CD14-positive monocyte (primary cell): ENCODE measurements at regions not wholly inside any gene's neighbourhood (a gene's known extent, or its start where the extent isn't known, plus 50 kb on each side); places are given as distances from the start of the nearest gene placed in this dataset.

Experiments
- DNase-seq, 3 donors: peaks; one replicate each; pipeline ENCODE4 v3.0.0-alpha.2; 2011 to 2022
- H2AFZ ChIP-seq: 2 replicates; pipeline ENCODE4 v1.6.0; 2012; ENCODE audit warnings: mild to moderate bottlenecking, low read depth, low read length, inconsistent platforms; ENCODE audit not compliant: insufficient read depth, poor library complexity, severe bottlenecking
- H3K27ac ChIP-seq, 2 donors: 1 replicate in 1 of 2; 2 replicates in 1 of 2; pipeline ENCODE4 v1.5.1; 2012 to 2013; ENCODE audit warnings: low read length in 2 of 2, control low read depth in 1 of 2, inconsistent platforms in 1 of 2, low read depth in 1 of 2, mild to moderate bottlenecking in 1 of 2
- H3K27me3 ChIP-seq, 2 donors: one replicate each; pipeline versions ENCODE4 v1.6.0 to v1.6.1; 2011 to 2013; ENCODE audit warnings: low read length in 2 of 2; ENCODE audit not compliant: control insufficient read depth in 2 of 2, insufficient read depth in 2 of 2
- H3K36me3 ChIP-seq, 2 donors: replicated peaks in 1 of 2; 1 replicate in 1 of 2; 2 replicates in 1 of 2; pipeline versions ENCODE4 v1.5.1 to v1.6.1; 2012 to 2013; ENCODE audit warnings: low read length in 2 of 2, control low read depth in 1 of 2, inconsistent platforms in 1 of 2, mild to moderate bottlenecking in 1 of 2; ENCODE audit not compliant: insufficient read depth in 2 of 2, control insufficient read depth in 1 of 2
- H3K4me1 ChIP-seq, 2 donors: 1 replicate in 1 of 2; 2 replicates in 1 of 2; pipeline versions ENCODE4 v1.5.1 to v1.6.1; 2012 to 2013; ENCODE audit warnings: low read length in 2 of 2, control low read depth in 1 of 2, inconsistent platforms in 1 of 2, mild to moderate bottlenecking in 1 of 2, moderate library complexity in 1 of 2; ENCODE audit not compliant: insufficient read depth in 2 of 2, control insufficient read depth in 1 of 2
- H3K4me2 ChIP-seq: replicated peaks from 2 replicates; pipeline ENCODE3; 2012; ENCODE audit warnings: low read length, moderate library complexity, mild to moderate bottlenecking; ENCODE audit not compliant: poor library complexity, severe bottlenecking; ENCODE audit errors: extremely low read depth
- H3K4me3 ChIP-seq, 3 experiments: fragments of 200-600 bp in 1 of 3; sonication (generic) in 1 of 3; replicated peaks in 1 of 3; 1 replicate in 2 of 3; 2 replicates in 1 of 3; pipeline ENCODE4 v1.5.1; 2011 to 2013; ENCODE audit warnings: low read length in 3 of 3, mild to moderate bottlenecking in 3 of 3, control low read depth in 2 of 3, low read depth in 2 of 3, inconsistent platforms in 1 of 3, moderate library complexity in 1 of 3
- H3K79me2 ChIP-seq: 2 replicates; pipeline ENCODE4 v1.6.0; 2012; ENCODE audit warnings: mild to moderate bottlenecking, control low read depth, inconsistent platforms, low read length, moderate library complexity; ENCODE audit not compliant: insufficient read depth
- H3K9ac ChIP-seq: 2 replicates; pipeline ENCODE4 v1.6.0; 2017; ENCODE audit warnings: low read length, mild to moderate bottlenecking; ENCODE audit not compliant: insufficient read depth, poor library complexity, severe bottlenecking
- H3K9me3 ChIP-seq, 2 donors: replicated peaks in 1 of 2; 1 replicate in 1 of 2; 2 replicates in 1 of 2; pipeline versions ENCODE4 v1.5.1 to v1.6.1; 2012 to 2013; ENCODE audit warnings: low read length in 2 of 2, control low read depth in 1 of 2; ENCODE audit not compliant: control insufficient read depth in 1 of 2, insufficient read depth in 1 of 2
- H4K20me1 ChIP-seq: 2 replicates; pipeline ENCODE4 v1.6.0; 2012; ENCODE audit warnings: mild to moderate bottlenecking, low read length, control low read depth, moderate library complexity; ENCODE audit not compliant: insufficient read depth
- H3K27ac Mint-ChIP-seq, 7 donors: one replicate each; pipeline ENCODE4 v1.8.0; 2020; ENCODE audit warnings: mild to moderate bottlenecking in 7 of 7, mixed read lengths in 7 of 7, moderate library complexity in 6 of 7, inconsistent platforms in 2 of 7
- H3K27me3 Mint-ChIP-seq, 3 donors: one replicate each; pipeline ENCODE4 v1.8.0; 2021 to 2022; ENCODE audit warnings: low read depth in 3 of 3, mild to moderate bottlenecking in 3 of 3, mixed read lengths in 3 of 3, moderate library complexity in 3 of 3, inconsistent platforms in 1 of 3
- H3K36me3 Mint-ChIP-seq, 2 donors: one replicate each; pipeline ENCODE4 v1.8.0; 2020; ENCODE audit warnings: mixed read lengths in 2 of 2, inconsistent platforms in 1 of 2, mild to moderate bottlenecking in 1 of 2
- H3K4me1 Mint-ChIP-seq: one replicate; pipeline ENCODE4 v1.8.0; 2020; ENCODE audit warnings: mild to moderate bottlenecking, mixed read lengths
- H3K4me3 Mint-ChIP-seq, 2 donors: one replicate each; pipeline ENCODE4 v1.8.0; 2020; ENCODE audit warnings: mild to moderate bottlenecking in 2 of 2, mixed read lengths in 2 of 2, moderate library complexity in 1 of 2
- H3K9me3 Mint-ChIP-seq, 7 donors: one replicate each; pipeline ENCODE4 v1.8.0; 2020 to 2022; ENCODE audit warnings: mixed read lengths in 7 of 7, mild to moderate bottlenecking in 6 of 7, moderate library complexity in 6 of 7, inconsistent platforms in 2 of 7
- WGBS: methylation state at CpG from one replicate; pipeline ENCODE4 v1.1.5; 2013; ENCODE audit warnings: missing lambda C conversion rate; ENCODE audit not compliant: insufficient coverage; 5-methylcytosine and 5-hydroxymethylcytosine counted together
- intact Hi-C, 2 donors: fragments of 100-400 bp; cut with micrococcal nuclease; formaldehyde crosslinking; loops; one replicate each; pipeline versions ENCODE4 v1.15.0 to v1.15.1; 2023
- TF ChIP-seq, protein P1 (sequence below): fragments of 200-600 bp; IDR thresholded peaks from one replicate; pipeline ENCODE4 v1.8.0; 2022; ENCODE audit warnings: antibody characterized with exemption, mild to moderate bottlenecking

DNA sequence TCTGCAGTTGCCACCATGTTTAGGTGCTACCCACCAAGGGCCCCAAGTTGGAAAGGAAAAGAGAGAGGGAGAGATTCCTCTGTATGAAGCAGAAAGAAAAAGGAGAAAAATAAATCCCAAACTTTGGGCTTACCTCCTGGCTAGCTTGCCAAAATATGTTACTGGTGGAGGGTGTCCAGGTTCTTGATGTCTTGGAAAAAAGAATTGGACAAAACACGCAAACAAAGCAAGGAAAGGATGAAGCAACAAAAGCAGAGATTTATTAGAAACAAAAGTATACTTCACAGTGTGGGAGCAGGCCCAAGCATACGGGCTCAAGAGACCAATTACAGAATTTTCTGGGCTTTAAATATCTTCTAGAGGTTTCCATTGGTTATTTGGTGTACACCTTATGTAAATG lies 204.5 kb upstream of the LRRC7 start:
- peaks cover 0 to 9% of the 10 kb centered on the region in 2 donors for H3K9me3 ChIP-seq
- H3K4me3 Mint-ChIP-seq, result no peak overlapping the region
- H2AFZ ChIP-seq, result no peak overlapping the region
- TF ChIP-seq, protein P1, sequence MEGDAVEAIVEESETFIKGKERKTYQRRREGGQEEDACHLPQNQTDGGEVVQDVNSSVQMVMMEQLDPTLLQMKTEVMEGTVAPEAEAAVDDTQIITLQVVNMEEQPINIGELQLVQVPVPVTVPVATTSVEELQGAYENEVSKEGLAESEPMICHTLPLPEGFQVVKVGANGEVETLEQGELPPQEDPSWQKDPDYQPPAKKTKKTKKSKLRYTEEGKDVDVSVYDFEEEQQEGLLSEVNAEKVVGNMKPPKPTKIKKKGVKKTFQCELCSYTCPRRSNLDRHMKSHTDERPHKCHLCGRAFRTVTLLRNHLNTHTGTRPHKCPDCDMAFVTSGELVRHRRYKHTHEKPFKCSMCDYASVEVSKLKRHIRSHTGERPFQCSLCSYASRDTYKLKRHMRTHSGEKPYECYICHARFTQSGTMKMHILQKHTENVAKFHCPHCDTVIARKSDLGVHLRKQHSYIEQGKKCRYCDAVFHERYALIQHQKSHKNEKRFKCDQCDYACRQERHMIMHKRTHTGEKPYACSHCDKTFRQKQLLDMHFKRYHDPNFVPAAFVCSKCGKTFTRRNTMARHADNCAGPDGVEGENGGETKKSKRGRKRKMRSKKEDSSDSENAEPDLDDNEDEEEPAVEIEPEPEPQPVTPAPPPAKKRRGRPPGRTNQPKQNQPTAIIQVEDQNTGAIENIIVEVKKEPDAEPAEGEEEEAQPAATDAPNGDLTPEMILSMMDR, result no peak
- H3K27ac ChIP-seq, result no peak overlapping the region
- H3K4me3 ChIP-seq, result no peak overlapping the region
- no peaks in the 10 kb centered on the region for H3K4me1 ChIP-seq
- H3K27ac Mint-ChIP-seq, result no peak overlapping the region
- intact Hi-C loops, result no loop called here
- H3K27me3 Mint-ChIP-seq, result peaks cover 0 to 2% (median 0%) of the 10 kb centered on the region in 3 donors
- no peak overlapping the region for H3K4me2 ChIP-seq
- peaks cover 0 to 4% (median under 1%) of the 10 kb centered on the region in 7 donors for H3K9me3 Mint-ChIP-seq
- no CpG with 5 or more reads among the region's 2 CpGs for WGBS
- H3K79me2 ChIP-seq, result no peaks in the 10 kb centered on the region
- H4K20me1 ChIP-seq, result no peaks in the 10 kb centered on the region
- no peak overlapping the region for H3K9ac ChIP-seq
- H3K4me1 Mint-ChIP-seq, result no peaks in the 10 kb centered on the region
- H3K36me3 Mint-ChIP-seq, result no peaks in the 10 kb centered on the region
- no peaks in the 10 kb centered on the region for H3K27me3 ChIP-seq
- DNase-seq, result no peak
- no peaks in the 10 kb centered on the region for H3K36me3 ChIP-seq

DNA sequence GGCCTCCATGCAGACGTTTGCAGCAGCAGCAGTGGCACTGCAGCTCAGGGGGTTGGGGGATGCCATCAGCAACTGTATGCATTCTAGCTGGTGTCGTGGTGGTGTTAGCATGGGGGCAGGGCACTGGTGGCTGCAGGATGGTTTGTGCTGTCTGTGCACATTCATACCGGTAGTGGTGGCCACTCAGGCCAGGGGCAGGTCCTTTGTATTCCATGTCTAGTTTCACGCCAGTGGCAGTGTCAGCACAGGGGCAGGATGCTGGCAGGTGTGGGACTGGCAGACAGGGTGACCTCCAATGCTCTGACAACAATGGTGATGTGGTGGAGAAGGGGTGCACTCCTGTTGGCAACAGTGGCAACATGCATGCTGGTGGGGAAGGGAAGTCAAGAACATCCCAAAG lies 194.2 kb upstream of the LRRC7 start:
- H3K27ac Mint-ChIP-seq, result no peak overlapping the region
- no peaks in the 10 kb centered on the region for H3K27me3 ChIP-seq
- 85% methylated on average over 4 of the region's 4 CpGs for WGBS
- H3K4me3 ChIP-seq, result no peak overlapping the region
- no peak overlapping the region for H3K27ac ChIP-seq
- H3K36me3 ChIP-seq, result no peaks in the 10 kb centered on the region
- intact Hi-C loops, result no loop called here
- H3K27me3 Mint-ChIP-seq, result no peaks in the 10 kb centered on the region
- H3K9ac ChIP-seq, result no peak overlapping the region
- H3K9me3 Mint-ChIP-seq, result peaks cover 3 to 11% (median 8%) of the 10 kb centered on the region in 7 donors
- TF ChIP-seq, protein P1, result no peak
- DNase-seq, result no peak
- H3K4me2 ChIP-seq, result no peak overlapping the region
- H3K9me3 ChIP-seq, result peaks cover 5% of the 10 kb centered on the region in 2 donors
- no peaks in the 10 kb centered on the region for H4K20me1 ChIP-seq
- no peaks in the 10 kb centered on the region for H3K4me1 ChIP-seq
- no peaks in the 10 kb centered on the region for H3K4me1 Mint-ChIP-seq
- no peak overlapping the region for H3K4me3 Mint-ChIP-seq
- no peaks in the 10 kb centered on the region for H3K36me3 Mint-ChIP-seq
- H2AFZ ChIP-seq, result no peak overlapping the region
- H3K79me2 ChIP-seq, result no peaks in the 10 kb centered on the region
